Mesodermal cell (in vitro differentiated cells): ENCODE measurements at regions not wholly inside any gene's neighbourhood (a gene's known extent, or its start where the extent isn't known, plus 50 kb on each side); places are given as distances from the start of the nearest gene placed in this dataset.
A peak's percentile ranks its signal among the peaks of the same experiment; 100 is the strongest.

Experiments
- H3K27ac ChIP-seq: 2 replicates; pipeline ENCODE4 v1.7.0; 2013; ENCODE audit warnings: mild to moderate bottlenecking, low read depth, low read length, moderate library complexity; ENCODE audit not compliant: severe bottlenecking
- H3K36me3 ChIP-seq: 2 replicates; pipeline ENCODE4 v1.7.1; 2013; ENCODE audit warnings: mild to moderate bottlenecking, low read length, moderate library complexity; ENCODE audit not compliant: control insufficient read depth, insufficient read depth
- H3K4me1 ChIP-seq: one replicate; pipeline ENCODE4 v1.7.1; 2013; ENCODE audit warnings: mild to moderate bottlenecking, low read length; ENCODE audit not compliant: insufficient read depth, control insufficient read depth, poor library complexity, severe bottlenecking
- H3K4me3 ChIP-seq: 2 replicates; pipeline ENCODE4 v1.7.0; 2013; ENCODE audit warnings: low read length, control low read depth, mild to moderate bottlenecking; ENCODE audit not compliant: insufficient read depth, poor library complexity, severe bottlenecking; ENCODE audit errors: extremely low read depth
- H3K9me3 ChIP-seq: 2 replicates; pipeline ENCODE4 v1.7.1; 2013; ENCODE audit warnings: mild to moderate bottlenecking, low read length, moderate library complexity; ENCODE audit not compliant: control insufficient read depth
- WGBS, 2 experiments: methylation state at CpG; one replicate each; pipeline ENCODE4 v1.1.5; 2013; ENCODE audit warnings: missing lambda C conversion rate in 2 of 2; ENCODE audit not compliant: insufficient coverage in 2 of 2; 5-methylcytosine and 5-hydroxymethylcytosine counted together

- WGBS, 2 experiments, result no CpG with 5 or more reads among the region's 2 CpGs
- H3K36me3 ChIP-seq, result no peaks in the 10 kb centered on the region
- H3K4me1 ChIP-seq, result no peaks in the 10 kb centered on the region
- no peaks in the 10 kb centered on the region for H3K9me3 ChIP-seq
- no peak overlapping the region for H3K4me3 ChIP-seq
- no peak overlapping the region for H3K27ac ChIP-seq
Measured at GRCh38 chr13:100895651-100896050, 221.1 kb upstream of the TMTC4 start.

- WGBS, 2 experiments, result 44% methylated on average over 2 of the region's 2 CpGs; no CpG with 5 or more reads in 1 of the 2 experiments
Measured at GRCh38 chr13:100892981-100893380, 218.4 kb upstream of the TMTC4 start.

GRCh38 chr13:100890645-100891044 lies 216.1 kb upstream of the TMTC4 start:
- Histone ChIP-seq H3K27ac (no peak overlapping the region), H3K9me3 (no peaks in the 10 kb centered on the region), H3K4me3 (no peak overlapping the region), H3K36me3 (no peaks in the 10 kb centered on the region), H3K4me1 (peaks cover 10% of the 10 kb centered on the region)
- 96% methylated on average over 3 of the region's 3 CpGs; no CpG with 5 or more reads in 1 of the 2 experiments for WGBS, 2 experiments

More at GRCh38 chr13:100892981-100893380, 218.4 kb upstream of the TMTC4 start:
- Histone ChIP-seq H3K9me3 (no peaks in the 10 kb centered on the region), H3K27ac (no peak overlapping the region), H3K4me1 (peaks cover 1% of the 10 kb centered on the region), H3K36me3 (no peaks in the 10 kb centered on the region), H3K4me3 (no peak overlapping the region)

GRCh38 chr13:100887729-100888151 lies 213.1 kb upstream of the TMTC4 start:
- WGBS, 2 experiments, result no CpG with 5 or more reads among the region's 1 CpG
- H3K9me3 ChIP-seq, result no peaks in the 10 kb centered on the region
- H3K4me3 ChIP-seq, result no peak overlapping the region
- no peaks in the 10 kb centered on the region for H3K36me3 ChIP-seq
- peak overlapping the region; percentile 79 for H3K27ac ChIP-seq
- H3K4me1 ChIP-seq, result peaks cover 10% of the 10 kb centered on the region

- H3K9me3 ChIP-seq, result no peaks in the 10 kb centered on the region
- no peak overlapping the region for H3K27ac ChIP-seq
- WGBS, 2 experiments, result 100% methylated on average over 1 of the region's 3 CpGs; no CpG with 5 or more reads in 1 of the 2 experiments
- no peak overlapping the region for H3K4me3 ChIP-seq
- H3K36me3 ChIP-seq, result no peaks in the 10 kb centered on the region
- peaks cover 10% of the 10 kb centered on the region for H3K4me1 ChIP-seq
Measured at GRCh38 chr13:100883453-100883852, 208.9 kb upstream of the TMTC4 start.

GRCh38 chr13:100881291-100881864 lies 206.8 kb upstream of the TMTC4 start:
- no peaks in the 10 kb centered on the region for H3K4me1 ChIP-seq
- H3K27ac ChIP-seq, result no peak overlapping the region
- no peaks in the 10 kb centered on the region for H3K36me3 ChIP-seq
- H3K9me3 ChIP-seq, result peaks cover 4% of the 10 kb centered on the region
- H3K4me3 ChIP-seq, result no peak overlapping the region
- WGBS, 2 experiments, result 93 to 95% methylated on average over 6 to 7 of the region's 7 CpGs

GRCh38 chr13:100880166-100880565 lies 205.6 kb upstream of the TMTC4 start:
- H3K9me3 ChIP-seq, result peaks cover 8% of the 10 kb centered on the region
- WGBS, 2 experiments, result 87 to 91% methylated on average over 2 to 3 of the region's 3 CpGs
- H3K4me3 ChIP-seq, result no peak overlapping the region
- H3K4me1 ChIP-seq, result no peaks in the 10 kb centered on the region
- no peaks in the 10 kb centered on the region for H3K36me3 ChIP-seq
- no peak overlapping the region for H3K27ac ChIP-seq

GRCh38 chr13:100879255-100879654 lies 204.7 kb upstream of the TMTC4 start:
- no peaks in the 10 kb centered on the region for H3K4me1 ChIP-seq
- no peak overlapping the region for H3K27ac ChIP-seq
- H3K36me3 ChIP-seq, result no peaks in the 10 kb centered on the region
- no peak overlapping the region for H3K4me3 ChIP-seq
- 94 to 95% methylated on average over 3 of the region's 5 CpGs for WGBS, 2 experiments
- H3K9me3 ChIP-seq, result peaks cover 8% of the 10 kb centered on the region

- H3K27ac ChIP-seq, result no peak overlapping the region
- no peaks in the 10 kb centered on the region for H3K36me3 ChIP-seq
- WGBS, 2 experiments, result 89 to 100% methylated on average over 1 of the region's 2 CpGs
Measured at GRCh38 chr13:100876044-100876403, 201.4 kb upstream of the TMTC4 start.

GRCh38 chr13:100875392-100876043 lies 200.9 kb upstream of the TMTC4 start:
- Histone ChIP-seq H3K4me1 (no peaks in the 10 kb centered on the region), H3K9me3 (peaks cover 8% of the 10 kb centered on the region), H3K4me3 (no peak overlapping the region), H3K27ac (peak overlapping the region; percentile 50), H3K36me3 (no peaks in the 10 kb centered on the region)
- 89% methylated on average over 2 of the region's 3 CpGs; no CpG with 5 or more reads in 1 of the 2 experiments for WGBS, 2 experiments

More at GRCh38 chr13:100876044-100876403, 201.4 kb upstream of the TMTC4 start:
- H3K9me3 ChIP-seq, result peaks cover 8% of the 10 kb centered on the region
- no peaks in the 10 kb centered on the region for H3K4me1 ChIP-seq
- no peak overlapping the region for H3K4me3 ChIP-seq

GRCh38 chr13:100872761-100873160 lies 198.2 kb upstream of the TMTC4 start:
- no peak overlapping the region for H3K27ac ChIP-seq
- no peak overlapping the region for H3K4me3 ChIP-seq
- no peaks in the 10 kb centered on the region for H3K36me3 ChIP-seq
- no peaks in the 10 kb centered on the region for H3K4me1 ChIP-seq
- H3K9me3 ChIP-seq, result peaks cover 8% of the 10 kb centered on the region
- 94 to 100% methylated on average over 2 to 3 of the region's 4 CpGs for WGBS, 2 experiments
